Activated CD4-positive, alpha-beta T cell treated with anti-CD3 and anti-CD28 coated beads, Interleukin-2, amount 50 U/mL, for 48 hours (primary cell): ENCODE measurements at regions not wholly inside any gene's neighbourhood (a gene's known extent, or its start where the extent isn't known, plus 50 kb on each side); places are given as distances from the start of the nearest gene placed in this dataset.
"Not testable (repeated sequence)": the region's sequence is repeated elsewhere in the genome, so short reads cannot be mapped to it uniquely, and the experiment has no call there.

Source experiments
- DNase-seq, 2 experiments: peaks; one replicate each; pipeline ENCODE4 v3.0.0-alpha.2; 2020

DNA sequence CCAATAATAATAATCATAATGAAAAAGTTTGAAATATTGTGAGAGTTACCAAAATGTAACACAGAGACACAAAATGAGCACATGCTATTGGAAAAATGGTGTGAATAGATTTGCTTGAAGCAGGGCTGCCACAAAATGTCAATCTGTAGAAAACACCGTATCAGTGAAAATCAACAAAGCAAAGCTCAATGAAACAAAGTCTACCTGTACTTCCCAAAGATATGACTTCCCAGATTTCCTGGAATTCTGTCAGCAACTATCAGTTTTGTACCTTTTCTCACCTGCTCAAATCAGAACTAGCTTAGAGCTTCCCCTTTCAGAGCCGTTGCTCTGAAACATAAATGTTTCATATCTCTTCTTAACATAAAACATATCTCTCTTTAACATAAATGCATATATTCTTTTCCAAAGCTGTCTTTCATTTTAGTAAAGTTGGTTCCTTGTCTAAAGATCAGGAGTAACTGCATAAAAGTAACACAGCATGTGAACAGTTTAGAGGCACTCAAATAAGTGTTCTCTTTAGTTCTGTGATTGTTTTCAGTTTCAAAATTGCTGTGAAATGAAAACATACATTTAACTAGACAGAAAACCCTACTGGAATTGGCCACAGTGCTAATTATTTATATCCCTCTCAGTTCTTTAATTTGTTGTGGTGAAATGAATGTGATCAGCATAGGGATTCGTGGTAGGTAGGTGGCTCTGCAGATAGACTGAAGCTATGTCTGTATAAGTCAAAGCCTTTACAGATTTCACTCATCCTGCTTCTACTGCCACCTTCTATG is 262.5 kb downstream of the KCNJ3 start:
- DNase-seq: no peak

DNA sequence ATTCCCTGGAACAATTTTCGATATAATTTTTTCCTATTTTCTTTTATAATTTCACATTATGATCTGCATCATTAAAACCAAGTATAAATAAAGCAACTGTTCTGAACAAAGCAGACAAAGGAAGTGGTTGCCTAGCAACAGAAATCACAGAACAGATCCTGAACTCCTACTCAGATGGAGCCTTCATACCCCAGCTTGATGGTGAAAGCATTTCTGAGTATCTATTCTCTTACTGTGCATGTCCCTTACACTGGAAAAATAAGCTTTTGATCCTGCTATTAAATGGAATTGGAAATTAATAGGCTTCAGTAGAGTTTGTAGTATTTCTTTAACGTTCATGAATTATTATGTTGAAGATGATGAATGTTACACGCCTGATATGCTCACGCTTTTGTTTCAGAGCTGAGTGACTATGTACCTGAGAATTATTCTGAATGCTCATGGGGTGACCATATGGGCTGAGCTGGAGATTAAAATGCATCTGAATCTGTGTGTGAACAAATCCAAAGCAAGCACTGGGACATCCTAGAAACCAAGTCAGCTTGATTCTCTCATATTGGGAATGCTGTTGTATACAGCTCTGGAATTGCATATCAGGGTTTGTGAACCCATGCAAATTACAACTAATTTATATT is 254.0 kb downstream of the KCNJ3 start:
- DNase-seq: no peak

DNA sequence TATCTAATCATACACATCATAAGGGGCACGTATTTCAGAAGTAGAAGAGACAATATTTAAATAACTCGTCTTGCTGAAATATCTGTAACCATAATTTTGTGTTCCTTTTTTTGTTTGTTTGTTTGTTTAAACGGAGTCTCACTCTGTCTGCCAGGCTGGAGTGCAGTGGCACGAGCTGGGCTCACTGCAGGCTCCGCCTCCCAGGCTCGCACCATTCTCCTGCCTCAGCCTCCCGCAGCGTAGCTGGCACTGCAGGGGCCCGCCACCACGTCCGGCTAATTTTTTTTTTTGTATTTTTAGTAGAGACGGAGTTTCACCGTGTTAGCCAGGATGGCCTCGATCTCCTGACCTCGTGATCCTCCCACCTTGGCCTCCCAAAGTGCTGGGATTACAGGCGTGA is 248.9 kb downstream of the KCNJ3 start:
- DNase-seq: not testable (repeated sequence)

DNA sequence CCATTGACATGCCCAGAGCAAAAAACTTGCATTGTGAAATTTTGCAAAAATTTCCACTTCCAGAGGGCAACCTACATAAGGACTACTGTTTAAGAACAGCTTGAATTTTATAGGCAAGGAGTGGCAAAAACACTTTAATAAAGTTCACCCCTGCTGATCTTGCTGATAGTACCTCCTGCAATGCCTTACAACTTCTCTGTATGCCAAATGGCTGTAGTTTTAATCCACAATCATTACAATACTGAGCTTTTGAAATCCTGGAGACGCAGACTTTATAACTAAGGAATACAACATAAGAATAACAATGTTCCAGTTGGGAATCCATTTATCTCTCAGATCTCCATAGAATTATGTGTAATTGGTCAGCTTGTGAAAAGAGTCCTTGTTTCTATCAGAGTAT is 247.5 kb downstream of the KCNJ3 start:
- DNase-seq: no peak

DNA sequence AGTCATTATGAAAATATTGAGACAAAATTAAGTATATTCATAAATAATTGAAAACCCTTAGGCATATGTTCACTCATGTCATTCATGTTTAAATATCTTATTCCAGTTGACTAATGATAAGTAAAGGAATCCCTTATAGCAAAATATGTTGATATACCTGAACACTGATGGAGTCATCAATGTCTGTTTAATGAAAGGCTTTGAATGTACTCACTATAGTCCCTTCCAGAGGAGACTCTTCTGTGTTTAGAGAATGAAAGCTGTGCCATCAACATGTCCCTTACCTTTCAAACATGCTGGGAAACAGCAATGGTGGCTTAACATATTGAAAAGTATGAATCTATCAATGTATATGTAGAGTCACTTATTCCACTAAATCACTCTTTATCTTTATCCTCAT is 242.9 kb downstream of the KCNJ3 start:
- no peak for DNase-seq

DNA sequence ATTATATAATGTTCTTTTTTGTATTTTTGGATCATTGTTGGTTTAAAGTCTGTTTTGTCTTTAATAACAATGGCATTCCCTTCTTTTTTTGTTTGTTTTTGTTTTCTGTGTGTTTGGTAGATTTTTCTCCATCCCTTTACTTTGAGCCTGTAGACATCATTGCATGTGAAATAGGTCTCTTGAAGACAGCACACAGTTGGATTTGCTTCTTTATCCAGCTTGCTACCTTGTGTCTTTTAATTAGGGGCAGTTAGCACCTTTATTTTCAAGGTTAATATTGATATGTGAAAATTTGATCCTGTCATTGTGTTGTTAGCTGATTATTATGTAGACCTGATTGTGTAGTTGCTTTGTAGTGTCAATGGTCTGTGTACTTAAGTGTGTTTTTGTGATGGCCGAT is 235.7 kb downstream of the KCNJ3 start:
- DNase-seq: no peak

DNA sequence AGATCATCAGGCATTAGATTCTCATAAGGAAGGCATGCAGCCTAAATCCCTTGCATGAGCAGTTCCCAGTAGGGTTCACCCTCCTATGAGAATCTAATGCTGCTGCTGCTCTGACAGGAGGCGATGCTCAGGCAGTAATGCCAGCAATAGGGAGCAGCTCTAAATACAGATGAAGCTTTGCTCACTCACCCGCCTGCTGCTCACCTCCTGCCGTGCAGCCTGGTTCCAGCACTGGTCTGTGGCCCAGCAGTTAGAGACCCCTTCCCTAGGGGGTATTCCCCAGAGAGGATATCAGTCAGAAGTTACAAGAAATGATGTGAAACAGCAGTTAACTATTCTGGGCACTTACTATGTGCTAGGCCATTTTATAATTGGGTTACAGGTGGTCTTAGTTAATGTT is 226.0 kb downstream of the KCNJ3 start:
- DNase-seq: no peak

DNA sequence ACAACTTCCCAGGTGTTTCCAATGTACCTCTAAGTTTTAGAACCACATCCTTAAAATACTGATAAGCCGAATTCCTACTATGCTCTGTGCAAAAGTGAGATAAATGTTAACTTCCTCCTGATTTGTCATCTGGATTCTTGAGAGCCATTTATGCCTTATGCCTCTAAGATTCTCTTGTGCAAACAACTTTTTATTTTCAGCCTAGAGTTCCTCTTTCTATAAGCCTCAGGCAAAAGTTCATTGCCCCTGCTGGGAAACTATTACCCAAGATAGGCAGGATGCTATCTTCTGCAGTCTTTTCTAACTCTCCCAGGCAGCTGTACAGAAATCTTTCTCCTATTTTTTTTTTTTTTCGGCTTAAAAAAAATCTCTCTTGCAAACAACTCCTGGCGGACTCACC is 216.1 kb downstream of the KCNJ3 start:
- no peak for DNase-seq

DNA sequence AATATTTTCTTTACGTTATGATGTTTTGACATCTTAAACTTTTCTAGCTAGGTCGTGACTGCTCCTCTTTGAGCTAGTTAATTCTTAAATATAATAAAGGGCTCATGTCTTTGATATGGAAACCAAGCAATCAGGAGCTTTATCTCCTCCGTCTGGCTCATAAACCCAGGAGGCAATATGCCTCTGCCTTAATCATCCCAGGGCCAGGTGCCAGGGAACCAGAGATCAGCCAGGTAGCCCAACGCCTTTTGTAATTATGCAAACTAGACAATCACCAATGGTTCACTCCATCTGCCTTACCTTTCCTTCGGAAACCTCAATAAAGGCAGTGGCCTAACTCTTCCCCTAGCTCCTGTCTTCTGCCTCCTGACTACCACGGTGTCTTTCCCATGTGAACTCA is 213.7 kb downstream of the KCNJ3 start:
- no peak for DNase-seq

DNA sequence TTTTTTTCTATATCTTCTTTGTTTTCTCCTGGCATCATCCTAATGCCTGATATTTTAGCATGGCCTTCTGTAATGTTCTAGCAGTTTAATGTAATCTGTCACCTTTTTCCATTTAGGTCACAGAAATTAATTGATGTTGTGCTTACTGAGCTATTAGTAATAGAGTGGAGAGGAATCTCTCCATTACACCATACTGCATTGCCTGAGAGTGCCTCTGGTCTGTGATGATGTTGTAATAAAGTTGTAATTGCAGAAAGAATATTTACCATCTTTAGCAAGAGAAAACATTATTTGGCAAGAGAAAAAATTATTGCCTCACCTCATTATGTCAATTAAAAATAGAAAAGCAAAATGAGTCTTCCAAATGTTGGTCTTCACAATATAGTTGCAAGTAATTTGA is 213.2 kb downstream of the KCNJ3 start:
- DNase-seq: no peak

DNA sequence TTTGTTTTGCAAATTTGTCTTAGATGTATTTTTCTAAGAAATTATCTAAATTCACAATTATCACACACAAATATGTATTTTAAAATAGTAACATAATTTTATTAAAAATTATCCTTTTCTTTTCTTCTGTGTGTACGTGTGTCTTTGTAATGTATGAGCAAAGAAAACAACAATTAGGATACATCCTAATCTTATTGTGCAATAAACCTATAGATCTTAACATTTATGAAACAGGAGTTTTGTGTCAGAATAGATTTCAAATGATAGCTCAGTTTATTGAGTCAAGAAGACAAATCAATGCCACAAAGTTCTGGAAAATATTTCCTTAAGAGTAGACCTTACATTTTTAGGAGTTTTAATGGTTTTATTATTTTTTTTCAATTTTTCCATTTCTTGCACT is 212.2 kb downstream of the KCNJ3 start:
- DNase-seq: no peak

DNA sequence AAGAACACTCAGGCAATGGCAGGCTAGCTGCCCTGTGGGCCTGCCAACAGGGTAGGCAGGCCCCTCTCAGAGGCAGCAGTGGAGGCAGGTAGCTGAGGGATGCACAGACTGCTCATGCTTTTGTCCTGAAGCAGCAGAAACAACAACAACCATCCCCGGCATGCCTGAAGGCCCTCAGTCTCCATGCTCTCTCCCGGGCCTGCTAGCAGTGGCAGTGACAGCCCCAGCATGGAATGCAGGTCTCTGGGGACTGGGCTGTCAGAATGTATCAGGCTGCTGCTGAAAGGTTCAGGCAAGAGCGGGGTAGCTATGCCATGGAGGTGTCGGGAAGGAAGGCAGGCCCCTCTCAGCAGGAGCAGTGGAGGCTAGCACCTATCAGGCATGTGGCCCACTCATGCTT is 209.8 kb downstream of the KCNJ3 start:
- DNase-seq: no peak
